CD4-positive, alpha-beta T cell treated with Interleukin-12 subunit alpha and Interleukin-12 subunit beta, for 1 hour (primary cell): ENCODE measurements at regions not wholly inside any gene's neighbourhood (a gene's known extent, or its start where the extent isn't known, plus 50 kb on each side); places are given as distances from the start of the nearest gene placed in this dataset.
"Not testable (repeated sequence)": the region's sequence is repeated elsewhere in the genome, so short reads cannot be mapped to it uniquely, and the experiment has no call there.

Experiments
- DNase-seq: peaks from one replicate; pipeline ENCODE4 v3.0.0-alpha.2; 2020

GRCh38 chr7:77484785-77485184, 52.3 kb upstream of the PTPN12 start:
- no peak for DNase-seq

GRCh38 chr7:77482015-77482414, 55.1 kb upstream of the PTPN12 start:
- DNase-seq: peak; percentile 6

- no peak for DNase-seq
These were observed 55.5 kb upstream of the PTPN12 start for GRCh38 chr7:77481615-77482014.

GRCh38 chr7:77480102-77480627, 56.9 kb upstream of the PTPN12 start:
- not testable (repeated sequence) for DNase-seq

GRCh38 chr7:77479536-77480088, 57.5 kb upstream of the PTPN12 start:
- DNase-seq: no peak

- no peak for DNase-seq
These were observed 60.2 kb upstream of the PTPN12 start for GRCh38 chr7:77476871-77477270.

- DNase-seq: no peak
These were observed 59.0 kb upstream of the GSAP start for GRCh38 chr7:77475181-77475580.

GRCh38 chr7:77474756-77475155, 58.6 kb upstream of the GSAP start:
- no peak for DNase-seq

- no peak for DNase-seq
These were observed 57.3 kb upstream of the GSAP start for GRCh38 chr7:77473229-77474005.

GRCh38 chr7:77469927-77470326, 53.8 kb upstream of the GSAP start:
- DNase-seq: no peak

- DNase-seq: no peak
These were observed 51.3 kb upstream of the GSAP start for GRCh38 chr7:77467408-77467807.

- no peak for DNase-seq
These were observed 50.3 kb upstream of the GSAP start for GRCh38 chr7:77466450-77466849.
